Right lobe of liver (tissue), 4 donors: ENCODE measurements at regions not wholly inside any gene's neighbourhood (a gene's known extent, or its start where the extent isn't known, plus 50 kb on each side); places are given as distances from the start of the nearest gene placed in this dataset.

Experiments used
- POLR2A ChIP-seq: fragments of 450-650 bp; IDR thresholded peaks from one replicate; pipeline ENCODE4 v1.6.1; 2017; ENCODE audit warnings: antibody characterized with exemption, mild to moderate bottlenecking
- TF ChIP-seq, protein P1 (sequence below), 4 donors: fragments of 200-600 bp in 3 of 4; fragments of 450-650 bp in 1 of 4; IDR thresholded peaks; one replicate each; pipeline versions ENCODE4 v1.5.1 to v1.8.0; 2016 to 2022; ENCODE audit warnings: antibody characterized with exemption in 4 of 4, mild to moderate bottlenecking in 2 of 4
- donor health status: DM: no; HTN: no; CAD: no.
- donor health status: DM: no; HTN: no; CAD: no.
- donor health status: DM: no; HTN: yes; CAD: no.

DNA sequence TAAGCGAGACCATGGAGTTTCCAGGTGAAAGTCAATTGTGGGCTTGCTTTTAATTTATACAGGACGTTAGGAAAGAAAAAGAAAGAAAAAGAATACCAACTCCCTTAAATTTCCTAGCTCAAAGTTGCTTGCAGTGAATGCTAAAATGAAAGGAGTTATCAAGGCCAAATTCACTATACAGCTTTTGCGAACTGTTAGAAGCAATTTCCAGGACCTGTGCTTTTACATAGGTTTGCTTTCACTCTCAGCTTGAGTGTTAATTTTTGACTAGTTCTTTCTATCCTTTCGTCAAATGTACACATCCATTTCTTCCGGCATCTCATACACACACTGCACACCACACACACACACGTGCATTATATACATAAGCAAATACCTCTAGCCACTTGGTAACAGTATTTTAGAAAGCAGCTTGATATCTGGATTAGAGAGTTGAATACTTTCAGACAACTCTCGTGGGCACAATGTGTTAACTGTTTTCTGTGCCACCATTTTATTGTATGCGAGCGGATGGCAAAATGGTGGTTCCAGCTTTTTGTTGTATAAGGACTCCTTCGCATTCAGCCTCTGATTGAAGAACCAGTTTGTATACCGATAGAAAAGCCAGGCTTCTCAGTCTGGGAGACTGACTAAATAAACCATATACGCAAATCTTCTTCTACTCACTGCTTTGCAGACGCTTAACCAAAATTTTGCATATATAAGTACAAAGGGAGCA lies 381.8 kb downstream of the MTX2 start:
- TF ChIP-seq, protein P1, sequence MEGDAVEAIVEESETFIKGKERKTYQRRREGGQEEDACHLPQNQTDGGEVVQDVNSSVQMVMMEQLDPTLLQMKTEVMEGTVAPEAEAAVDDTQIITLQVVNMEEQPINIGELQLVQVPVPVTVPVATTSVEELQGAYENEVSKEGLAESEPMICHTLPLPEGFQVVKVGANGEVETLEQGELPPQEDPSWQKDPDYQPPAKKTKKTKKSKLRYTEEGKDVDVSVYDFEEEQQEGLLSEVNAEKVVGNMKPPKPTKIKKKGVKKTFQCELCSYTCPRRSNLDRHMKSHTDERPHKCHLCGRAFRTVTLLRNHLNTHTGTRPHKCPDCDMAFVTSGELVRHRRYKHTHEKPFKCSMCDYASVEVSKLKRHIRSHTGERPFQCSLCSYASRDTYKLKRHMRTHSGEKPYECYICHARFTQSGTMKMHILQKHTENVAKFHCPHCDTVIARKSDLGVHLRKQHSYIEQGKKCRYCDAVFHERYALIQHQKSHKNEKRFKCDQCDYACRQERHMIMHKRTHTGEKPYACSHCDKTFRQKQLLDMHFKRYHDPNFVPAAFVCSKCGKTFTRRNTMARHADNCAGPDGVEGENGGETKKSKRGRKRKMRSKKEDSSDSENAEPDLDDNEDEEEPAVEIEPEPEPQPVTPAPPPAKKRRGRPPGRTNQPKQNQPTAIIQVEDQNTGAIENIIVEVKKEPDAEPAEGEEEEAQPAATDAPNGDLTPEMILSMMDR (IDR thresholded peaks at IDR 0.05), result no peak
- TF ChIP-seq POLR2A, result no peak
